HCT116 (cell line): ENCODE measurements at regions not wholly inside any gene's neighbourhood (a gene's known extent, or its start where the extent isn't known, plus 50 kb on each side); places are given as distances from the start of the nearest gene placed in this dataset.

ENCODE experiments used
- CEBPB ChIP-seq: IDR thresholded peaks from 2 replicates; pipeline ENCODE4 v1.6.1; 2012; ENCODE audit warnings: low read depth
- CTCF ChIP-seq, 3 experiments: fragments of 200-600 bp in 1 of 3; sonication (generic) in 1 of 3; IDR thresholded peaks in 2 of 3; conservative IDR thresholded peaks in 1 of 3; 2 replicates each; pipeline ENCODE4 v1.5.1; 2012 to 2017; ENCODE audit warnings: low read depth in 2 of 3, low read length in 2 of 3, antibody characterized with exemption in 1 of 3, borderline replicate concordance in 1 of 3, control low read depth in 1 of 3, mild to moderate bottlenecking in 1 of 3, mixed read lengths in 1 of 3, mixed run types in 1 of 3, moderate library complexity in 1 of 3; ENCODE audit not compliant: insufficient read depth in 1 of 3
- EZH2 ChIP-seq: fragments of 200-600 bp; sonication (generic); IDR thresholded peaks from 2 replicates; pipeline ENCODE4 v1.6.1; 2017; ENCODE audit warnings: antibody characterized with exemption, mixed run types
- MAX ChIP-seq: IDR thresholded peaks from 2 replicates; pipeline ENCODE4 v1.6.1; 2012
- POLR2A ChIP-seq: IDR thresholded peaks from 2 replicates; pipeline ENCODE4 v1.7.0; 2011; ENCODE audit warnings: borderline replicate concordance; ENCODE audit not compliant: insufficient read depth, insufficient read length; ENCODE audit errors: extremely low read depth
- RAD21 ChIP-seq: IDR thresholded peaks from 2 replicates; pipeline ENCODE4 v1.6.1; 2012; ENCODE audit warnings: low read depth, mild to moderate bottlenecking
- SRF ChIP-seq: IDR thresholded peaks from 2 replicates; pipeline ENCODE4 v1.6.1; 2012; ENCODE audit warnings: low read depth
- TCF7L2 ChIP-seq: IDR thresholded peaks from 2 replicates; pipeline ENCODE4 v1.7.0; 2011; ENCODE audit warnings: borderline replicate concordance, inconsistent platforms; ENCODE audit not compliant: insufficient read depth, insufficient read length; ENCODE audit errors: extremely low read depth
- ZFX ChIP-seq: fragments of 450-650 bp; IDR thresholded peaks from 2 replicates; pipeline ENCODE4 v1.6.1; 2017

GRCh38 chr11:42444406-42444805 lies 867.4 kb upstream of the API5 start:
- TF ChIP-seq MAX: no peak
- no peak for TF ChIP-seq CTCF (IDR thresholded peaks at IDR 0.05 in 2 of 3, conservative IDR thresholded peaks at IDR 0.05 in 1 of 3; ENCODE audit: borderline replicate concordance in 1 of 3, insufficient read depth in 1 of 3, low read depth in 2 of 3, low read length in 2 of 3)
- TF ChIP-seq ZFX: no peak
- no peak for TF ChIP-seq POLR2A
- no peak for TF ChIP-seq CEBPB
- no peak for TF ChIP-seq TCF7L2
- no peak for TF ChIP-seq EZH2
- TF ChIP-seq SRF: no peak
- TF ChIP-seq RAD21: no peak
